HT1080 (cell line): ENCODE measurements at regions not wholly inside any gene's neighbourhood (a gene's known extent, or its start where the extent isn't known, plus 50 kb on each side); places are given as distances from the start of the nearest gene placed in this dataset.
A peak's percentile ranks its signal among the peaks of the same experiment; 100 is the strongest.

Source experiments
- DNase-seq: peaks from one replicate; pipeline ENCODE4 v3.0.0-alpha.2; 2015; ENCODE audit warnings: low read depth

DNA sequence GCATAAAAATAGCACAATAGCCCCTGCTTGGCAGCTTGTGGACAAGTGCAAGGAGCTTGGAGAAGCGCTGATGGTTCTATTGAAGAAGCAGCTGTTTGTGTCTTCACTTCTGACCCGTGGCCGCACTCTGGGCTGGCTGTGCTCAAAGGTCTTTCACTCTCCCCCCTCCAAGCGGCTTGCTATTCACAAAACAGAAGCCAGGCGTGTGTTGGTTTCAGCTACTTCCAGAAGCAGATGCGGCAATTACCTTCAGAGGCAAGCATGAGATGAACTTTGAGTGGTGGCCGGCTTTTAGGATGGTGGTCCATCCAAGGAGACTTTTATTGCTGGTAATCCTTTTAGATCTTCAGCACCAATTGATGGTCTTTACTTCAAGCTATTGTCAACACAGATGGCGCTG is 188.5 kb upstream of the ARGLU1 start:
- no peak for DNase-seq

DNA sequence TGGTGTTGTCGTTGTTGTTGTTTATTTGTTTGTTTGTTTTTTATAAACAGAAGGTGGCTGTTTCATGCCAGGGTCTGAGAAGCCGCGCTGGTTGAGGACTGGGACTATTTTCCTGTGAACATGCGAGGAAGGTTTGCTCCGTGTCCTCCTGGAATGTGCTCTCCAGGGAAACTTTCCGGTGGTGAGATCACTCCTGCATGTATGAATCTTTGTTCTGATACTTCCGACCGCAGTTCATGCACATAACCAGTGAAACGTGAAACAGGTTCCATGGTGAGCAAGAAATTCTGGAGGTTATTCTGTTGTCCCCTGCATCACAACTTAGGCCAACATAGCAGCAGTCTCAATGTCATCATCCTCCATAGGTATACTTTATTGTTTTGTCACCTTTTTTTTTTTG is 187.6 kb upstream of the ARGLU1 start:
- DNase-seq: peak; percentile 58

DNA sequence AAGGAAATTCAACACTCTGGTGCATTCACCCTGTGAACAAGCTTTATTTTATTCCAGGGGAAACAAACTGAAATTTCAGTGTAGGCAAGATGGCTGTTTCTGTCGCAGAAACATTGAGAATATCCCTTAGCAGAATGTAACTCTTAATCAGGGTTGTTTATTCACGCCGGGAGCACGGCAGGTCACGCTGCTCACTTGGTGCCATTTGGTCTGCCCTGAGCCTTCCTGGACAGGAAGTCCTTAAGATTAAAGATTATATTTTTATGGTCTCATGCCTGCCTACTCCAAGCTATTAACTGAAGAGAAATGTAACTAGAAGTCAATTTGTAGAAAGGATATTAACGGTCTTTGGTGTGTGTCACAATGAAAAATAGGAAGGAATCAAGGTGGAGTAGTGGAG is 185.3 kb upstream of the ARGLU1 start:
- DNase-seq: no peak

DNA sequence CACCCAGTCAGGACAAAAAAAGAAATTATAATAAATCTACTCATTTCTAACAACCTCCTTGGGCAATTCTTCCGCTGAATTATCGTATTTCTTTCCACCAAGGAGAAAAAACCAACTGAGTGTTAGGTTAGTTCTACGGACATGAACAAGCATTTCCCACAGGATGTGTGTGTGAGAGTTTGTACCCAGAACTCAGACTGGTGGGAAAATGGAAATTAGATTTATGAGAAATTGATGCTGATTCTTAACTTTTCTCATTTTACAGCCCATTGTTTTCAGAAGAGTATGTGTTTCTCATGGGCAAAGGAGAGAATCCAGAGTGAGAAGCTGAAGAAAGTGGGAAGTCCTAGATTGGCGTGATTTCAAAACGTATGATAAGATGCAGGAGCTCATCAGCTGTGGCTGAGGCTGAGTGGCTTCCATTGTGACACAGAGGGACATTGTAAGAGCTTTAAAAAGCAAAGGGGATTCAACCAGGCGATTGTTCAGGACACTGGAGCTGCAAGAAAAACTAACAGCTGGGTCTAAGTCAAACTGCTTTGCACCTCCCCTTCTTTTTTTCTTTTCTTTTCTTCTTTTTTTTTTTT is 184.7 kb upstream of the ARGLU1 start:
- DNase-seq: no peak

DNA sequence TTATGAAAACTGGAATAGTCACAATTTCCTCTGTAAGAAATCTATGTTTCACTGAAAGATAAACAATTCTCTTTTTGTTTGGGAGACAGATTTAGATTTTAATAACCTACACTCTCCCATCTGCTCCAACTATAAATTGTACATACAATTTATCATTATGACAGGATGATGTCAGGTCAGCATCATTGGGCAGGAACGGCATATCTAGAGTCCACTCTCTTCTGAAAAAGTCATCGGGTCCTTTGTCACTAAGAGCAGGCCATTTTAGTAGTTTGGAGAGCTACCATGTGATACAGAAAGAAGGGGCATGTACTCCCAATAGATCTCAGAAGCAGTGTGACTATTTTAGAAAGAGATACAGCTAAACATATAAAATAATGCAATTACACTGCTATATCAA is 180.8 kb upstream of the ARGLU1 start:
- DNase-seq: no peak

DNA sequence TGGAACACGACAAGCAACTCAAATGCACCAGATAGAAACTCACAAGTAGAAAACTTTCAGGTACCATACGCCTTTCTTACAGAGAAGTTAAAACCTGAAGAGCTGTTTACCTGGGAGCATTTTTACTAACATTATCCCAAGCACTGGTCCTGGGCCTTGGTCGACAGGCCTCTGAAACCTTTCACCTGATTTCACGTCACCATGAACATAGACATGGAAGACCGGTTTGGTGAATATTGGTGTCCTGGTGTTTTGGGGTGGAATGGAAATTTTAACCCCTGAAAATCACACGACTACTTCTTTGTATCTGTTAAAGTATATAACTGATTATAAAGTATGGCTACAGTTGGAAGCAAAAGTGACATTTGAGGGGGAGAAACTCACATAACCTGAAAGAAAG is 176.6 kb upstream of the ARGLU1 start:
- DNase-seq: no peak

DNA sequence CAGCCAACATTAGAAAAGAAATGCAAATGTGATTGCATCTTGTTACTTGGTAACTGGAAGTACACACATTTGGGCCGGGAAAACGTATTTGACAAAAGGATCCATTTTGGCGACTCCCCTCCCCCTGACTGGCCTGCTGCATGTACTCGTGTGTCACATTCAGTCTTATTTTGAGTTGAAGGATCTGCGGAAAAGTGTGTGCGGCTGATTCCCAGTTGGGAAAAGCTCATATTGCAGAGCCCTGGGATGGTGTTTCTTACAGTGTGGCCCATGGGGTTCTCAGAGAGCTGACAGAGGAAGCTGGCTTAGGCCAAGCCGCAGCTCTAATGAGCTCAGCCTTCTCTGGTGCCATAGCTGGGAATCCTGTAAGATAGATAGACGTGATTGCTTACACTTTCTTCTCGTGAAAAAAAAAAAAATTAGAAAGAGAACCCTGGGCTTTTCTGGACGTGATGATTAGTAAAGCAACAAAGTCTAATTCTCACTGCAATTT is 170.3 kb upstream of the ARGLU1 start:
- DNase-seq: no peak

DNA sequence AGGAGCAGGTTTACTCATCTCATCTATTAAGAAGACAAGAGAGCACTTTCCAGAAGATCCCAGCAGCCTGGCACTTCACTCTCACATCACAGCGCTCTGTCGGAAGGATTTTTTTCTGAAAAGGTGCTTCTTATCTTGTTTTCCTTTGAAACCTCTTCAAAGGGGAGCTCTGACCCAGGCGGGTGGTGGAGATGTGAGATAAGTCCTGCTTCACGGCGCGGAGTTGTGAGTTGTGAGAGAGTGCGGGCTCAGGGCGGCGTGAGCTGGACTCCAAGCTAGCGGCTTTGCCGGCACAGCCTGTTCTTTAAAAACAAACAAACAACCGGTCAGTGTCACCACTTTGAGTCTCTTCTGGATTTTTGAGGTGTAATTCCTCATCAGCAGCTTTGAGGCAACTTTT is 169.0 kb upstream of the ARGLU1 start:
- DNase-seq: no peak

DNA sequence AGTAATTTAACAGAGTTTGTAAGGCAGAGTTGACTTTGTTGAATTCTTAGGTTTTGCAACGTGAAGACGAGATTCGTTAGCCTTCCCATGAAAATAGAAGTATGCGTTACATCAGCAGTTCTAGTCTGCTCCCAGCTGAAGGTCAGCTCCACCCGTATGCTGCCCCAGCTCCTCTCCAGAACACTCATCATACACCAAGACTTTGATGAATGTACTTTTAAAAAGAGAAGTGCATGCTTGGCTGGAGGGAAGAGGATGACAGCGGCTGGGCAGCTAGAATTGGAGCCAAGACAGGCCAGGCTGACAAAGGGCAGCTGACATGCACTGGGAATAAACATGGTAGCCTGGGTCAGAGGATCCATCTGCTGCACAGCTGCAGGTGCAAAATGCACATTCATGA is 166.3 kb upstream of the ARGLU1 start:
- no peak for DNase-seq

DNA sequence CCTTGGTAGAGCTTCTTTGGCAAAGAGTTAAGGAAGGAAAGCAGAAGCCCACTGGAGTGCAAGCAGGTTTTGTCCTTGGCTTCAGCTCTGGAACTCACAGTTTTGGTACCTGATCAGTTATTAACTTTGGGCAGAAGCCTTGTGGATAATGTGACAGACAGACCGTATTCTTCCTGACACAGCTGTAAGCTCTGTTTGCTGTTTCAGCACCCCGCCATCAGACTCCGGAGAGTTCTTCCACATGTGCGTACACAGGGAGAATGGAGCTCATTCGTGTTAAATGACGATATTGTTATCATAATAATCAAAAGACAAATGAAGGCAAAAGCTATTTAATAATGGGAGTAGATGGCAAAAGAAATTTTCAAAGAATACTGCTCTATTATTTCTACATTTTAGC is 155.1 kb upstream of the ARGLU1 start:
- no peak for DNase-seq

DNA sequence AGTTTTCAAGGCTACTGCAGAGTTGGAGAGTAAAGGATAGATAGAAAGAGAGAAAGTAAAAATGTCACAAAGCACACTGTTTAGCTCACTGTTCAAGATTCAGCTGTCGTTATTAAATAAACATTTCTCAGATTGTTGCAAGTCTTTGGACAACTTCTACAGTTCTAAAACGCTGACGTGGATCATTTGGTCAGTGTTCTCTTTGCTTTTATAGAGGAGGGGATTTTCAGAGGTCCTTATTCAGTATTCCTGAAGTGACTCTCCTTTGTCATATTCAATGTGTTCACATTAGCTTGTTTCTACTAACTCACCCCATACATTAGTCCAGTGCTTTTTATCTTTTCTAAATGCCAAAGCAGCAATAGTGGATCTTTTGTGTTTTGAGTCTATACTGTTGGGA is 154.7 kb upstream of the ARGLU1 start:
- no peak for DNase-seq

DNA sequence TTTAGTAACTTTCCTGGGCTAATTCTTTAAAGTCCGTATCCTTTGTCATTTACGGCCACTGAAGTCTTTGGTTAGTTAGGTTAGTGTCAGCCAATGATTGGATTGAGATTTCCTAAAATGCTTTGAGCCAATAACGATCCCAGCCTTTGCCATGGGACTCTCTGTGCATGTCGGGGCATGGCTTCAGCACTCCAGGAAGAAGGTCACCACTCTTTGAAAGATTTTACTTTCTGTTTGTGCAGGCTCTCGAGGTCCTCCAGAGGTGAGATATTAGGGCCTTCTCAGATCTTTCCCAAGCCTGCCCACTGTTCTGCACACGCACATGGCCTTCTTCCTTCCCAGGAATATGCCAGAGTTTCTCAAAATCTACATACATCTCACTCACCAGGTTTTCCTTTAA is 153.7 kb upstream of the ARGLU1 start:
- peak; percentile 20 for DNase-seq

DNA sequence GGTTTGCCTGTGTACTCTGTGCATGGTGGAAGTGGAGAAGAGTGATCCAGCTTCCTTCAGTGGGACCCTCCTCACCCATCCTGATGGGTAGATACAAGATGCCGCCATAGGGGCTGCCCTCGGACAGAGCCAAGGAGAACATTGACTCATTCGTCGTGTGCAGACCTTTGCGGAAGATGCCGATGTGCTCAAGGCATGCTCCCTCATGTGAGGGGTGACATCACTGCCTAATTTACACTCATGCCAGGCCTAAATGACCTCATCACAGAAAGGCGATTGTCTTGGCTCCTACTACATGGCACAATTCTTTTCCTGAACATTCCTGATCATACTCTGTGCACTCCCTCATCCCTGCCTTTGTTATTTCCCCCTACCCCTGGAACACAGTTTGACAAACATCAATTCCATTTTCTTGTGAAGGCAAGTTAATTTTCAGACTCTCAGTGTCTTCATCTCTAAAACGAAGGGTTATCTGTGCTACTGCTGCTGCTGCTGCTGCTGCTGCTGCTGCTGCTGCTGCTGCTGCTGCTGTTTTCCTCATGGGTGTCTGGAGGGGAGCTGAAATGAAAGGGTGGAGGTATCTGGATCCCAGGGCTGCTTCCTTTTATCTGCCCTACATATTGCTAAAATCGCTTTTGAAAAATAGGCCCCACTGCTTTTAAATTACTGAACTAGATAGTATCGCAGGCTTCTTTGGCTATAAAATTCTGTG is 146.5 kb upstream of the ARGLU1 start:
- DNase-seq: no peak

DNA sequence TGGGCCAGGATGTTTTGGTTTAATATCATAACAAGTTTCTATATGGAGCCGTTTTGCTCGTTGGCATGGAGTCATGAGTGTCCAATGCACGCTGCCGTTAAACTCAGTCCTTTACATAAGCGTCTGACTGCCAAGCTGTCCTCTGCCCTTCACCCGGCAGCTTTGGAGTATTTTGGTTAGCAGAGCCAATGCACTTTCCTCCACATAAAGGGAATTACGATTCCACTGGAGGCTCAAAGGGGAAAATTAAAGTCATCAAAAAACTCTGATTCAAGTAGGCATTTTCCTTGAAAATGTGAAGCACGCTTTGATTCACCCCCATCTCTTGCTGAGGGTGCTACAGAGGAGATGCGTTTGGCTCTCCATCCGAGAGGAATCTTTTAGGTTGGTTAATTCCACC is 144.4 kb upstream of the ARGLU1 start:
- no peak for DNase-seq

DNA sequence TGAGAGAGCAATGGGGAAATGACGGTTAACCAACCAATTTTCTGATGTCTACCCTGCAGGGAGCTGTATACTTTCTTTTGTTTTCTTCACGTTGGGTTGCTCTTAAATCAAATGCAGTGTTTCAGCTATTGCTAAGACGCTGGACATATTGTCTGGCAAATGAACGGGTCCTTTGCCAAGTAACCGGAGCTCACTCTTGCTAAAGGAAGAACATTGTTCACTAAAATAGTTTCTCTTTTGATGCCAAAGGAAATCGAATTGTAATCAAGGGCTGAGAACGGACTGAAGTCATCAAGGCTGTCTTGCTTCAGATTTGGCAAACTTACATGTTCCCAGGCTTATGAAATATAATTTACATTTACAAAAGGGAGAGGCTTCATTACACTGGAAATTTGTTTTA is 142.3 kb upstream of the ARGLU1 start:
- no peak for DNase-seq

DNA sequence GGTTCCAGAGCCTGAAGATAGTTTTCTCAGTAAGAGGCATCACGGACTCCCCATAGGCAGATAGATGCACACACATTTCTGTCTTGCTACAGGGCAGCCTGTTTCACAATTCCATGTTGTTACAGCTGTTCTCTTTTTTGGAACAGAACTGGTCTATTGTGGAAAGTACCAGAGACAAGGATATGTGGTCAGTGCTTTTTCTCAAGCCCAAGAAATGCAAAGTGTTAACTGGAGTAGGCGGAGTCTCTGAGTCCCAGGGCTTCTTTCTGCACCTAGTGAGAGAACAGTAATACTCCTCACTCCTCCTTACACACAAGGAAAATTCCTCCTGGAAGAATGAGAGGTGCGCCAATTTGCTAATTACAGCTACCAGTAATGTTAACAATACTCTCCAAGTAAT is 141.6 kb upstream of the ARGLU1 start:
- peak; percentile 10 for DNase-seq

DNA sequence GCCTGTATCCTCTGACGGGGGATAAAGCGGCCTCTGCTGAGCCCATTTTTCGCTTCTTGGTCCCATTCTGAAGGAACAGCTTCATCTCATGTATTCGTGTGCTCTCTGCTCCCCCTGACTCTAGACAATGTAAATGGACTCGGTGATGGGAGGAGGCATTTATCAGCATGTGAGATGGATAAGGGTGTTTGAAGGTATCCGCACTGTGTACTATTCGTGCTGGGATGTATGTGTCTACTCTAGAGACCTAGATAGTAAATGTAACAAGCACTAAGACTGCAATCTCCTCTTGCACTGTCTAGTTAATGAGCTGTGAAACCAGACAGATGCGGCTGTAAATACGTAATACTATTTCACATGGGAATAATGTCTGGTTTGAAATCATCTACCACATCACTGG is 134.6 kb upstream of the ARGLU1 start:
- DNase-seq: no peak

DNA sequence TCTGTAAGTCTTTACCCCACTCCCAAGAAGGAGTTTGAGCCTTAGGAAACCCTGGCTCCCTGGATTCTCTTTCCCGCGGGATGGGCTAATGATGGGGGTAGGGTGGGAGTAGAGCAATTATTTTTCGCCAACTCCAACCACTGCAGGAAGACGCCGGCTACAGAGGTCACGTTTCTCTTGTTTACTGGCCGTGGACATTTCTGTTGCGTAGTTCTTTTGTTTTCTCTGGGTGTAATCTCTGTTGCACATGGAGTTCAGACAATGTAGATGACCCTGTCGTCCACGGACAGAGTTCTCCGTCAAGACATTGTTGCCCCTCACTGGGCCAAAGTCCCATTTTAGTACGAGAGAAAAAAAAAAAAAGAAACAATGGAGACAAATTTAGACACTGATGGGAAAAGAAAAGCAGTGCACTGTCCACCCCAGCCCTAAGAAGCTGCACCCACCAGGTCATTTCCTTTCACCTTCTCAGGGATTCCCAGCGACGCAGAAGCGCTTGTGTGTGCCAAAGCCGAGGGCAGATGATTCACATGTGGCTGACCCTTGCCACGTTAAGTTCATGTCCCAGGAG is 133.9 kb upstream of the ARGLU1 start:
- no peak for DNase-seq

DNA sequence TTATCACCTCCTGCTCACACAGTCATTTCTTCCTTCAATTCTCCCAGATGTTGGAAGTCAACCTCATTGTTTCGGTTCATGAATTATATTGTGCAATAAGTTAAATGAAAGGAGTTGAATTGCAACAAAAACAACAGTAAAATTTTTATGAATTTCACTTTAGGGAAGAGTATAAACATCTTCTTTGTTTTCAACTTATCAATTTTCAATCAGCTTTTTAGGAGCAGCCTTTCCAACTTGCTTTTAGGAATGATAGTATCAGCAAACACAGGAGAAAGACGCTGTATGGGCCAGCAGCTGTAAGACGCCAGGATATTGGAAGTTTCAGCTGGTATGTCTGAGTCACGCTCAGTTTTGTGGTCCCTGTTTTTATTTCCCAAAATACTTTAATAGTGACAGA is 132.5 kb upstream of the ARGLU1 start:
- no peak for DNase-seq

DNA sequence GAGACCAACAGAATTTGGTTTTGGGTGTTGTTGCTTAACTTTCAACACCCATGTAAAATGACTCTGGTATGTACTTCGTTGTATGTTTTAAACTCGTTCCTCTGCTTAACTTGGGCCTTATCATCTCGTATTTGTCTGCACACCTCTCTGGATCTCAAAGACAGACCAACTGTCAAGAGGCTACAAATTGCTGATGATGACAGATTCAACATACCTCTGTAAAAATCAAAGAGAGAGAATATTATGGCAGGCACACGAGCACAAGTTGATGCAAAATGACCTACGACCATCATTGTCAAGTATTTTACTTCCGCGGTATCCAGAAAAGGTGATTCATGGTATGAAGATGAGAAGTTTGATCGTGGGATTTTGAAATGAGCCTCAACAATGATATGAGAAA is 132.1 kb upstream of the ARGLU1 start:
- DNase-seq: no peak

DNA sequence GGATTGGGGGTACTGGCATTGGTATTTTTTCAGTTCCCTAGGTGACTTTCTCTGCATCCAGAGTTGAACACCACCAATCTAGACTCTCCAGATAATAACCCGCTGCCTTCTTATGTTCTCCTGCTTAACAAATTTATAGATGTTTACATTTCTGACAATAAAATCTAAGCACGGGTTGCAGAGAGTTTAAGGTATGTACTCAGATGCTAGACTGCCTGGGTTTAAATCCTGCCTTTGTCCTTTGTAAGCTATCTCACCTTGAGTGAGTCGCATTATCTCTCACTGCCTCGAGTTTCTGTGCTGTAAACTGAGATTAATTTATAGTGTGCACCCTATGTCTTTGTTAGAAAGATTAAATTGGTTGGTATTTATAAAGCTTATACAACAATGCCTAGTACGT is 131.4 kb upstream of the ARGLU1 start:
- DNase-seq: no peak

DNA sequence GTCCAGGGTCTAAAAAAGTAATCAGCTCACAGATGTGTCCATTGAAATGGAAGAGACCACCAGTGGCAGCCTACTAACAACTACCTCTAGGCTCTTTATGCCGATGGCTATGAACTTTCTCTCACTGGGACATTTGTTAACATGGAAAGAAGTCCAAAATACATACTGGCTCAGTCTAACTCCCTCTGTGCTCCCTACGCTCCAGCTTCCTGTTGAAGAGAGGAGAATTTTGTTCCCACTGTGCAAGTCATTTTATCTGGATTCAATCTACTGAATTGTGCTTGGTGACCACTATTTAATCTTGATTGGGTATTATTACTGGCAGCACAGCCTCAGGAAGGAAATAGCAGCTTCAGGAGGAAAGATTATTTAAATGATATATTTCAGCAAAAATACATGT is 128.8 kb upstream of the ARGLU1 start:
- no peak for DNase-seq

DNA sequence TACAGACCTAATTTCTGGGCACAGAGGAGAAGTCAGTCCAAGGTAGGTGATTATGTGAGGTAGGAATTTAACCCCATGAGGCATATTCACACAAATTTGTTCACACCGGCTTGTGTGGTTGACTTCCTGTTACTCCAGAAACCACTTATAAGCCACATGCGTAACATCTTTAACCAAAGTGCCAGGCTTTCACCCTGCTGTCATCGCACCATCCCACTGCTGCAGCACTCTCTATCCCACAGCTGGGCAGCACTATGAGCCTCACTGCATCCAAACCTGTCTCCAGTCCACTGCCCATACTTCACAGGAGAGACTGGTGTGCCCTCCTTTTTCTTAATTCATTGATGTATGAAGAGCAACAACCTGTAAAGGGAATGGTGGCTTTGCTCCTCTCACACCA is 128.2 kb upstream of the ARGLU1 start:
- DNase-seq: no peak
